Loucy (cell line): ENCODE measurements at regions not wholly inside any gene's neighbourhood (a gene's known extent, or its start where the extent isn't known, plus 50 kb on each side); places are given as distances from the start of the nearest gene placed in this dataset.

Experiments
- H2AFZ ChIP-seq: fragments of 200-600 bp; sonication (generic); 2 replicates; pipeline ENCODE4 v1.6.0; 2016; ENCODE audit warnings: antibody characterized with exemption, mild to moderate bottlenecking, low read length, moderate library complexity
- H3F3A ChIP-seq: fragments of 200-600 bp; 2 replicates; pipeline ENCODE4 v1.6.0; 2016; ENCODE audit warnings: antibody characterized with exemption, low read depth, mild to moderate bottlenecking
- H3K27me3 ChIP-seq: fragments of 200-600 bp; sonication (generic); 2 replicates; pipeline ENCODE4 v1.6.1; 2014; ENCODE audit warnings: low read length, mild to moderate bottlenecking; ENCODE audit not compliant: insufficient read depth, poor library complexity, severe bottlenecking
- H3K36me3 ChIP-seq: fragments of 200-600 bp; sonication (generic); 2 replicates; pipeline ENCODE4 v1.6.1; 2016; ENCODE audit warnings: low read length; ENCODE audit not compliant: insufficient read depth
- H3K4me1 ChIP-seq: fragments of 200-600 bp; sonication (generic); 2 replicates; pipeline ENCODE4 v1.5.1; 2014; ENCODE audit warnings: low read length, mild to moderate bottlenecking; ENCODE audit not compliant: insufficient read depth, poor library complexity, severe bottlenecking
- H3K4me2 ChIP-seq: fragments of 200-600 bp; sonication (generic); 2 replicates; pipeline ENCODE4 v1.6.0; 2014; ENCODE audit warnings: antibody characterized with exemption, low read length, low read depth, mild to moderate bottlenecking; ENCODE audit not compliant: poor library complexity, severe bottlenecking
- H3K4me3 ChIP-seq: fragments of 200-600 bp; sonication (generic); 2 replicates; pipeline ENCODE4 v1.5.1; 2014; ENCODE audit warnings: low read length, mild to moderate bottlenecking, mixed read lengths; ENCODE audit not compliant: poor library complexity, severe bottlenecking
- H3K79me2 ChIP-seq: fragments of 200-600 bp; sonication (generic); 2 replicates; pipeline ENCODE4 v1.6.1; 2014; ENCODE audit warnings: low read length; ENCODE audit not compliant: insufficient read depth
- H3K9ac ChIP-seq: fragments of 200-600 bp; sonication (generic); 2 replicates; pipeline ENCODE4 v1.6.0; 2014; ENCODE audit warnings: mild to moderate bottlenecking, low read depth, low read length, moderate library complexity; ENCODE audit not compliant: poor library complexity, severe bottlenecking
- H3K9me2 ChIP-seq: fragments of 200-600 bp; sonication (generic); replicated peaks from 2 replicates; pipeline ENCODE4 v1.6.1; 2016; ENCODE audit warnings: low read depth, low read length, mixed read lengths
- H3K9me3 ChIP-seq: fragments of 200-600 bp; sonication (generic); 2 replicates; pipeline ENCODE4 v1.6.1; 2014; ENCODE audit warnings: mild to moderate bottlenecking, antibody characterized with exemption, low read length, low read depth; ENCODE audit not compliant: insufficient read depth
- H4K20me1 ChIP-seq: fragments of 200-600 bp; sonication (generic); 2 replicates; pipeline ENCODE4 v1.6.0; 2014; ENCODE audit warnings: antibody characterized with exemption, low read length, mild to moderate bottlenecking; ENCODE audit not compliant: insufficient read depth, poor library complexity, severe bottlenecking
- CTCF ChIP-seq: fragments of 200-600 bp; sonication (generic); conservative IDR thresholded peaks from 2 replicates; pipeline ENCODE4 v1.5.1; 2014; ENCODE audit warnings: mild to moderate bottlenecking, antibody characterized with exemption, low read length
- EZH2phosphoT487 ChIP-seq: fragments of 200-600 bp; IDR thresholded peaks from 2 replicates; pipeline ENCODE4 v1.6.1; 2018; ENCODE audit warnings: antibody characterized with exemption, mild to moderate bottlenecking, moderate library complexity, borderline replicate concordance

GRCh38 chr9:23586906-23587305, 239.1 kb downstream of the ELAVL2 start:
- no peaks in the 10 kb centered on the region for H3K79me2 ChIP-seq
- H3K9me3 ChIP-seq, result no peaks in the 10 kb centered on the region
- no peaks in the 10 kb centered on the region for H3F3A ChIP-seq
- no peaks in the 10 kb centered on the region for H3K27me3 ChIP-seq
- no peaks in the 10 kb centered on the region for H4K20me1 ChIP-seq
- peaks cover 5% of the 10 kb centered on the region for H3K4me1 ChIP-seq
- TF ChIP-seq CTCF, result no peak
- no peak for TF ChIP-seq EZH2phosphoT487
- no peak overlapping the region for H3K4me2 ChIP-seq
- H3K4me3 ChIP-seq, result no peak overlapping the region
- H2AFZ ChIP-seq, result no peak overlapping the region
- H3K9me2 ChIP-seq, result no peaks in the 10 kb centered on the region
- H3K36me3 ChIP-seq, result no peaks in the 10 kb centered on the region
- no peak overlapping the region for H3K9ac ChIP-seq

DNA sequence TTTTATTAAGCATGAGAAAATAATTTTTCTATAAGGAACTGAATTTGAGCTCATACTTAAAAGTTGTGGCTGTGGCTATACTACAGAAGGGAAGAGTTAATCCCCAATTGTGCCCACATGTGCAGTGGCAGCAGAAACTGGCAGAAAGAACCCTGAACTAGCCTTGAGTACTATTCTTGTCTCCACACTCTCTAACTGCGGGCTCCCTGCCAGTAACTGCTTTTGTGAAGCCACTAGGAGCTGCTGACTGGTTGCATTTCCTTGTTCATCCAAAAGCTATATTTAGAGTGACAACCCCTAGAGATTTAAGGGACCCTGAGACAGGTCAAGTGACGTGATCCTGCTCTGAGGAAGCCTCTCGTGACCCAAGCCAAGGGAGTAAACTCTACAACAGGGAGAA, 238.6 kb downstream of the ELAVL2 start:
- H3K27me3 ChIP-seq, result no peaks in the 10 kb centered on the region
- no peak overlapping the region for H3K4me2 ChIP-seq
- no peak overlapping the region for H3K9ac ChIP-seq
- no peaks in the 10 kb centered on the region for H3K79me2 ChIP-seq
- H2AFZ ChIP-seq, result peak overlapping the region; percentile 35; the same call in 1 of the 2 replicates
- H3K4me1 ChIP-seq, result peaks cover 5% of the 10 kb centered on the region
- no peaks in the 10 kb centered on the region for H4K20me1 ChIP-seq
- H3F3A ChIP-seq, result no peaks in the 10 kb centered on the region
- H3K4me3 ChIP-seq, result no peak overlapping the region
- no peaks in the 10 kb centered on the region for H3K9me3 ChIP-seq
- no peaks in the 10 kb centered on the region for H3K9me2 ChIP-seq
- TF ChIP-seq EZH2phosphoT487 (no peak), CTCF (no peak)
- no peaks in the 10 kb centered on the region for H3K36me3 ChIP-seq

GRCh38 chr9:23587903-23588302, 238.1 kb downstream of the ELAVL2 start:
- H3K9me2 ChIP-seq, result no peaks in the 10 kb centered on the region
- H4K20me1 ChIP-seq, result no peaks in the 10 kb centered on the region
- H3K9ac ChIP-seq, result no peak overlapping the region
- no peak overlapping the region for H3K4me3 ChIP-seq
- H3K79me2 ChIP-seq, result no peaks in the 10 kb centered on the region
- H3K4me1 ChIP-seq, result peaks cover 5% of the 10 kb centered on the region
- H3K4me2 ChIP-seq, result no peak overlapping the region
- TF ChIP-seq EZH2phosphoT487 (no peak), CTCF (peak; percentile 40)
- no peaks in the 10 kb centered on the region for H3K9me3 ChIP-seq
- H3K27me3 ChIP-seq, result no peaks in the 10 kb centered on the region
- H2AFZ ChIP-seq, result peak overlapping the region; percentile 35; the same call in 1 of the 2 replicates
- no peaks in the 10 kb centered on the region for H3F3A ChIP-seq
- no peaks in the 10 kb centered on the region for H3K36me3 ChIP-seq
